BLaER1 treated with 17β-estradiol and CSF1 and Interleukin-3, amounts not matched to agents 10 nM and 100 nM (cell line): ENCODE measurements at regions not wholly inside any gene's neighbourhood (a gene's known extent, or its start where the extent isn't known, plus 50 kb on each side); places are given as distances from the start of the nearest gene placed in this dataset.

Experiments used
- H3K27ac ChIP-seq, 11 experiments: shearing (Covaris generic); formaldehyde crosslinking; 2 replicates each; pipeline ENCODE4 v1.8.1; 2022
- H3K27me3 ChIP-seq, 11 experiments: shearing (Covaris generic); formaldehyde crosslinking; 2 replicates each; pipeline ENCODE4 v1.8.1; 2022
- H3K36me3 ChIP-seq, 11 experiments: shearing (Covaris generic); formaldehyde crosslinking; 2 replicates each; pipeline ENCODE4 v1.8.1; 2022
- H3K4me1 ChIP-seq, 10 experiments: shearing (Covaris generic); formaldehyde crosslinking; 2 replicates each; pipeline ENCODE4 v1.8.1; 2022
- H3K4me2 ChIP-seq, 11 experiments: shearing (Covaris generic); formaldehyde crosslinking; 2 replicates each; pipeline ENCODE4 v1.8.1; 2022
- H3K4me3 ChIP-seq, 10 experiments: shearing (Covaris generic); formaldehyde crosslinking; 2 replicates each; pipeline ENCODE4 v1.8.1; 2022
- H3K9ac ChIP-seq, 11 experiments: shearing (Covaris generic); formaldehyde crosslinking; 2 replicates each; pipeline ENCODE4 v1.8.1; 2022
- H3K9me3 ChIP-seq, 11 experiments: shearing (Covaris generic); formaldehyde crosslinking; replicated peaks in 1 of 11; 2 replicates each; pipeline ENCODE4 v1.8.1; 2022
- H4K20me1 ChIP-seq, 11 experiments: shearing (Covaris generic); formaldehyde crosslinking; 2 replicates each; pipeline ENCODE4 v1.8.1; 2022
- Cebpa-rat ChIP-seq, 11 experiments: shearing (Covaris generic); IDR thresholded peaks; 2 replicates each; pipeline ENCODE4 v1.8.1; 2022

GRCh38 chr9:109549386-109549785, 51.3 kb upstream of the PTPN3 start:
- Histone ChIP-seq H3K36me3 (no peaks in the 10 kb centered on the region), H3K27ac (no peak overlapping the region), H3K9me3 (peaks cover 40 to 48% (median 44%) of the 10 kb centered on the region in 11 experiments), H3K4me2 (no peak overlapping the region), H3K27me3 (no peaks in the 10 kb centered on the region), H3K9ac (no peak overlapping the region), H3K4me3 (no peak overlapping the region), H4K20me1 (no peaks in the 10 kb centered on the region), H3K4me1 (no peaks in the 10 kb centered on the region)
- TF ChIP-seq Cebpa-rat (IDR thresholded peaks at IDR 0.05), result no peak

- H3K4me1 ChIP-seq, result peaks cover 0 to 6% (median 0%) of the 10 kb centered on the region in 10 experiments; a peak in 5 of 20 replicates
- no peak for TF ChIP-seq Cebpa-rat (IDR thresholded peaks at IDR 0.05)
- H3K27ac ChIP-seq, result no peak overlapping the region
- no peaks in the 10 kb centered on the region for H3K36me3 ChIP-seq
- H3K4me2 ChIP-seq, result no peak overlapping the region
- H3K4me3 ChIP-seq, result no peak overlapping the region
- peaks cover 19 to 25% (median 22%) of the 10 kb centered on the region in 11 experiments for H3K9me3 ChIP-seq
- no peak overlapping the region for H3K9ac ChIP-seq
- H4K20me1 ChIP-seq, result no peaks in the 10 kb centered on the region
- H3K27me3 ChIP-seq, result no peaks in the 10 kb centered on the region
These were observed 53.5 kb upstream of the PTPN3 start for GRCh38 chr9:109551651-109552050.

- no peaks in the 10 kb centered on the region for H3K36me3 ChIP-seq
- no peaks in the 10 kb centered on the region for H3K27me3 ChIP-seq
- H3K27ac ChIP-seq, result no peak overlapping the region
- H3K9ac ChIP-seq, result no peak overlapping the region
- no peaks in the 10 kb centered on the region for H3K9me3 ChIP-seq
- peaks cover 0 to 6% (median 0%) of the 10 kb centered on the region in 10 experiments; a peak in 5 of 20 replicates for H3K4me1 ChIP-seq
- no peak overlapping the region for H3K4me3 ChIP-seq
- no peak overlapping the region for H3K4me2 ChIP-seq
- no peaks in the 10 kb centered on the region for H4K20me1 ChIP-seq
- TF ChIP-seq Cebpa-rat (IDR thresholded peaks at IDR 0.05), result no peak
These were observed 57.1 kb upstream of the PTPN3 start for GRCh38 chr9:109555215-109555614.

- Histone ChIP-seq H3K9ac (no peak overlapping the region), H3K4me2 (peak overlapping the region in 6 of 11 experiments; percentile 11 to 43 (median 28); a peak in 6 of 22 replicates), H3K9me3 (no peaks in the 10 kb centered on the region), H3K4me3 (no peak overlapping the region), H3K36me3 (no peaks in the 10 kb centered on the region), H3K27ac (no peak overlapping the region), H3K27me3 (no peaks in the 10 kb centered on the region), H4K20me1 (no peaks in the 10 kb centered on the region), H3K4me1 (peaks cover 0 to 6% (median 0%) of the 10 kb centered on the region in 10 experiments; a peak in 5 of 20 replicates)
- TF ChIP-seq Cebpa-rat (IDR thresholded peaks at IDR 0.05), result no peak
These were observed 58.0 kb upstream of the PTPN3 start for GRCh38 chr9:109556061-109556460.

GRCh38 chr9:109556786-109557185, 58.7 kb upstream of the PTPN3 start:
- Histone ChIP-seq H3K27ac (no peak overlapping the region), H3K27me3 (no peaks in the 10 kb centered on the region), H3K9me3 (no peaks in the 10 kb centered on the region), H3K4me3 (no peak overlapping the region), H3K4me1 (peaks cover 0 to 6% (median 0%) of the 10 kb centered on the region in 10 experiments; a peak in 5 of 20 replicates), H3K36me3 (no peaks in the 10 kb centered on the region), H3K9ac (no peak overlapping the region), H4K20me1 (no peaks in the 10 kb centered on the region), H3K4me2 (no peak overlapping the region)
- TF ChIP-seq Cebpa-rat (IDR thresholded peaks at IDR 0.05), result no peak

GRCh38 chr9:109557481-109557880, 59.4 kb upstream of the PTPN3 start:
- Histone ChIP-seq H4K20me1 (no peaks in the 10 kb centered on the region), H3K4me2 (no peak overlapping the region), H3K9ac (no peak overlapping the region), H3K4me1 (peaks cover 0 to 6% (median 0%) of the 10 kb centered on the region in 10 experiments; a peak in 5 of 20 replicates), H3K36me3 (no peaks in the 10 kb centered on the region), H3K27ac (no peak overlapping the region), H3K9me3 (no peaks in the 10 kb centered on the region), H3K27me3 (no peaks in the 10 kb centered on the region), H3K4me3 (no peak overlapping the region)
- no peak for TF ChIP-seq Cebpa-rat (IDR thresholded peaks at IDR 0.05)

GRCh38 chr9:109558718-109559151, 60.6 kb upstream of the PTPN3 start:
- no peak overlapping the region for H3K9ac ChIP-seq
- no peaks in the 10 kb centered on the region for H3K9me3 ChIP-seq
- H3K4me3 ChIP-seq, result no peak overlapping the region
- H3K27me3 ChIP-seq, result no peaks in the 10 kb centered on the region
- no peak for TF ChIP-seq Cebpa-rat (IDR thresholded peaks at IDR 0.05)
- no peak overlapping the region for H3K4me2 ChIP-seq
- H3K36me3 ChIP-seq, result no peaks in the 10 kb centered on the region
- no peaks in the 10 kb centered on the region for H4K20me1 ChIP-seq
- peaks cover 0 to 6% (median 0%) of the 10 kb centered on the region in 10 experiments; a peak in 5 of 20 replicates for H3K4me1 ChIP-seq
- no peak overlapping the region for H3K27ac ChIP-seq

- Histone ChIP-seq H3K4me3 (no peak overlapping the region), H3K36me3 (no peaks in the 10 kb centered on the region), H3K9me3 (no peaks in the 10 kb centered on the region), H3K4me2 (no peak overlapping the region), H3K4me1 (peaks cover 0 to 6% (median 0%) of the 10 kb centered on the region in 10 experiments; a peak in 5 of 20 replicates), H4K20me1 (no peaks in the 10 kb centered on the region), H3K9ac (no peak overlapping the region), H3K27ac (no peak overlapping the region), H3K27me3 (no peaks in the 10 kb centered on the region)
- no peak for TF ChIP-seq Cebpa-rat (IDR thresholded peaks at IDR 0.05)
These were observed 62.5 kb upstream of the PTPN3 start for GRCh38 chr9:109560470-109561132.

GRCh38 chr9:109561137-109561536, 63.0 kb upstream of the PTPN3 start:
- no peak overlapping the region for H3K4me2 ChIP-seq
- no peak overlapping the region for H3K4me3 ChIP-seq
- H3K4me1 ChIP-seq, result peaks cover 0 to 2% (median 0%) of the 10 kb centered on the region in 10 experiments; a peak in 4 of 20 replicates
- H3K36me3 ChIP-seq, result no peaks in the 10 kb centered on the region
- H4K20me1 ChIP-seq, result no peaks in the 10 kb centered on the region
- TF ChIP-seq Cebpa-rat (IDR thresholded peaks at IDR 0.05), result no peak
- no peaks in the 10 kb centered on the region for H3K27me3 ChIP-seq
- H3K9me3 ChIP-seq, result no peaks in the 10 kb centered on the region
- no peak overlapping the region for H3K9ac ChIP-seq
- H3K27ac ChIP-seq, result no peak overlapping the region

GRCh38 chr9:109568089-109568488, 70.0 kb upstream of the PTPN3 start:
- Histone ChIP-seq H4K20me1 (no peaks in the 10 kb centered on the region), H3K9ac (no peak overlapping the region), H3K4me2 (peak overlapping the region in 5 of 11 experiments; percentile 16 to 42 (median 30); a peak in 8 of 22 replicates), H3K4me1 (peaks cover 0 to 9% (median 6%) of the 10 kb centered on the region in 10 experiments; a peak in 8 of 20 replicates), H3K9me3 (0 out of 22 replicates have a peak, but pooled peaks cover 0 to 6% (median 0%) of the 10 kb centered on the region in 11 experiments), H3K27me3 (no peaks in the 10 kb centered on the region), H3K27ac (no peak overlapping the region), H3K36me3 (no peaks in the 10 kb centered on the region), H3K4me3 (no peak overlapping the region)
- TF ChIP-seq Cebpa-rat (IDR thresholded peaks at IDR 0.05), result no peak
